A549 (cell line): ENCODE measurements at regions not wholly inside any gene's neighbourhood (a gene's known extent, or its start where the extent isn't known, plus 50 kb on each side); places are given as distances from the start of the nearest gene placed in this dataset.

Source experiments
- CTCF ChIP-seq: fragments of >200 bp; sonication (Bioruptor Twin); formaldehyde crosslinking; IDR thresholded peaks from 3 replicates; pipeline ENCODE4 v1.5.1; 2016
- RCOR1 ChIP-seq: fragments of 150-350 bp; IDR thresholded peaks from 2 replicates; pipeline ENCODE4 v1.6.1; 2014; ENCODE audit warnings: antibody characterized with exemption, low read length, low read depth

- no peak for TF ChIP-seq CTCF
- no peak for TF ChIP-seq RCOR1
Observed at GRCh38 chr14:58793131-58793740, 155.5 kb downstream of the DACT1 start.
